WTC11 (cell line): ENCODE measurements at regions not wholly inside any gene's neighbourhood (a gene's known extent, or its start where the extent isn't known, plus 50 kb on each side); places are given as distances from the start of the nearest gene placed in this dataset.

ENCODE experiments used
- ATAC-seq: fragments of 200-7000 bp; cut with Tn5 transposase; 2 replicates; pipeline ENCODE4 v1.10.0; 2021; ENCODE audit warnings: mild to moderate bottlenecking, moderate library complexity
- CTCF ChIA-PET: fragments of 300-600 bp; sonication (Branson Sonifier 250); formaldehyde crosslinking; loops from one replicate; lab custom pipeline; 2021; ENCODE audit warnings: antibody characterized with exemption; lab: Charles Lee
- POLR2A ChIA-PET: fragments of 350-600 bp; sonication (Branson Sonifier 250); formaldehyde crosslinking; loops from one replicate; lab custom pipeline; 2021; ENCODE audit warnings: antibody characterized with exemption; lab: Charles Lee
- DNase-seq: peaks from one replicate; pipeline ENCODE4 v3.0.0; 2021; ENCODE audit warnings: low spot score
- H3K27ac Mint-ChIP-seq: 2 replicates; pipeline ENCODE4 v1.8.0; 2021; ENCODE audit warnings: mixed read lengths
- H3K27me3 Mint-ChIP-seq: 2 replicates; pipeline ENCODE4 v1.8.0; 2021; ENCODE audit warnings: low read depth, mild to moderate bottlenecking, moderate library complexity, mixed read lengths
- H3K36me3 Mint-ChIP-seq: 2 replicates; pipeline ENCODE4 v1.8.0; 2021; ENCODE audit warnings: mixed read lengths
- H3K4me1 Mint-ChIP-seq: 2 replicates; pipeline ENCODE4 v1.8.0; 2022; ENCODE audit warnings: mixed read lengths
- H3K4me3 Mint-ChIP-seq: 2 replicates; pipeline ENCODE4 v1.8.0; 2021; ENCODE audit warnings: mild to moderate bottlenecking, moderate library complexity, mixed read lengths
- H3K9me3 Mint-ChIP-seq: 2 replicates; pipeline ENCODE4 v1.8.0; 2021; ENCODE audit warnings: mixed read lengths
- ATF3 ChIP-seq: sonication (generic); formaldehyde crosslinking; conservative IDR thresholded peaks from 2 replicates; pipeline ENCODE4 v1.8.1; 2022; ENCODE audit warnings: mild to moderate bottlenecking, missing genetic modification reagents
- E2F5 ChIP-seq: sonication (generic); formaldehyde crosslinking; IDR thresholded peaks from 2 replicates; pipeline ENCODE4 v1.8.1; 2022; ENCODE audit warnings: mild to moderate bottlenecking, moderate library complexity, missing genetic modification reagents
- ELF4 ChIP-seq: sonication (generic); formaldehyde crosslinking; IDR thresholded peaks from 2 replicates; pipeline ENCODE4 v1.8.1; 2022; ENCODE audit warnings: low read depth, mild to moderate bottlenecking, moderate library complexity, missing genetic modification reagents
- FOXK1 ChIP-seq: sonication (generic); formaldehyde crosslinking; IDR thresholded peaks from 2 replicates; pipeline ENCODE4 v1.8.0; 2022; ENCODE audit warnings: mild to moderate bottlenecking, moderate library complexity, missing genetic modification reagents
- HMGA2 ChIP-seq: fragments of 250-450 bp; sonication (Bioruptor Pico); IDR thresholded peaks from 2 replicates; pipeline ENCODE4 v1.4.0; 2021; ENCODE audit warnings: mild to moderate bottlenecking, moderate library complexity
- MYBL2 ChIP-seq: sonication (generic); formaldehyde crosslinking; IDR thresholded peaks from 2 replicates; pipeline ENCODE4 v1.8.1; 2023; ENCODE audit warnings: mild to moderate bottlenecking, moderate library complexity, missing genetic modification reagents
- NFE2L1 ChIP-seq: sonication (generic); formaldehyde crosslinking; IDR thresholded peaks from 2 replicates; pipeline ENCODE4 v1.8.1; 2023; ENCODE audit warnings: missing genetic modification reagents
- NR1H2 ChIP-seq: sonication (generic); formaldehyde crosslinking; IDR thresholded peaks from 2 replicates; pipeline ENCODE4 v1.9.0; 2021; ENCODE audit warnings: mild to moderate bottlenecking, moderate library complexity, missing genetic modification reagents
- USF1 ChIP-seq: sonication (generic); formaldehyde crosslinking; IDR thresholded peaks from 2 replicates; pipeline ENCODE4 v1.8.0; 2022; ENCODE audit warnings: mild to moderate bottlenecking, missing genetic modification reagents
- ZNF281 ChIP-seq: sonication (generic); formaldehyde crosslinking; IDR thresholded peaks from 2 replicates; pipeline ENCODE4 v1.8.0; 2023; ENCODE audit warnings: mild to moderate bottlenecking, missing genetic modification reagents
- ZNF396 ChIP-seq: fragments of 250-450 bp; sonication (Bioruptor Pico); IDR thresholded peaks from 2 replicates; pipeline ENCODE4 v1.8.0; 2021; ENCODE audit warnings: mild to moderate bottlenecking, moderate library complexity, borderline replicate concordance
- TF ChIP-seq, protein P1 (sequence below): sonication (generic); formaldehyde crosslinking; conservative IDR thresholded peaks from 2 replicates; pipeline ENCODE4 v1.8.1; 2023; ENCODE audit warnings: mild to moderate bottlenecking, low read depth, missing genetic modification reagents, moderate library complexity
- TF ChIP-seq, protein P2 (sequence below): fragments of 250-450 bp; sonication (Bioruptor Pico); IDR thresholded peaks from 2 replicates; pipeline ENCODE4 v1.9.0; 2021; ENCODE audit warnings: mild to moderate bottlenecking
- TF ChIP-seq, protein P3 (sequence below): sonication (generic); formaldehyde crosslinking; IDR thresholded peaks from 2 replicates; pipeline ENCODE4 v1.8.0; 2023; ENCODE audit warnings: missing genetic modification reagents, mild to moderate bottlenecking, borderline replicate concordance
- TF ChIP-seq, protein P4 (sequence below): fragments of 250-450 bp; sonication (Bioruptor Pico); IDR thresholded peaks from 2 replicates; pipeline ENCODE4 v2.1.2; 2022; ENCODE audit warnings: mild to moderate bottlenecking, moderate library complexity
- TF ChIP-seq, protein P5 (sequence below): sonication (generic); formaldehyde crosslinking; IDR thresholded peaks from 2 replicates; pipeline ENCODE4 v1.8.0; 2022; ENCODE audit warnings: missing genetic modification reagents

DNA sequence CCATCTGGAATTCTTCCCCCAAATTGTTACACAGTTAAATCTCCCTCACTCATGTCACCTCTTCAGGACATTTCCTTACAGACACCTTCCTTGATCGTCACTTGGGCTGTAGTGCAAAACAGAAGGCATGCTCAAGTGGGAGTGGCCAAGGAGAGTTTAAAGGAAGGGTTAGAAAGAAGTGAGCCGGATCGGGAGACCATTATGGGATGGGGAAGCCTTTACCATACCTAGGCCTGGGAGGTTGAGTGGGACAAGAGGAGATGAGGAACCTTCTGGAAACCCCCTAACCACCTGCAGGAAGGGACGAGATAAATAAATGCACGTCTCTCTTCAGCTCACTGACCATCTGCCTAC, 102.7 kb downstream of the UCHL1 start:
- Mint-ChIP-seq H3K27me3 (peaks cover 86% of the 10 kb centered on the region), H3K4me1 (peaks cover 35% of the 10 kb centered on the region), H3K4me3 (peak overlapping the region; percentile 61), H3K27ac (no peak overlapping the region), H3K9me3 (peaks cover 4% of the 10 kb centered on the region), H3K36me3 (no peaks in the 10 kb centered on the region)
- DNase-seq (no peak), ATAC-seq (peak; percentile 4)
- CTCF ChIA-PET = interaction anchor here (0.6 to 2.2 kb wide), 22 partner anchors 9 to 694 kb away, joined by 3 to 29 read pairs (median 5); partner anchors contain the start of genes LIMCH1 and UCHL1
- TF ChIP-seq FOXK1 (no peak), ZNF281 (CRISPR knock-in tag) (no peak), MYBL2 (CRISPR knock-in tag) (no peak), USF1 (CRISPR knock-in tag) (no peak)
- TF ChIP-seq, protein P1, sequence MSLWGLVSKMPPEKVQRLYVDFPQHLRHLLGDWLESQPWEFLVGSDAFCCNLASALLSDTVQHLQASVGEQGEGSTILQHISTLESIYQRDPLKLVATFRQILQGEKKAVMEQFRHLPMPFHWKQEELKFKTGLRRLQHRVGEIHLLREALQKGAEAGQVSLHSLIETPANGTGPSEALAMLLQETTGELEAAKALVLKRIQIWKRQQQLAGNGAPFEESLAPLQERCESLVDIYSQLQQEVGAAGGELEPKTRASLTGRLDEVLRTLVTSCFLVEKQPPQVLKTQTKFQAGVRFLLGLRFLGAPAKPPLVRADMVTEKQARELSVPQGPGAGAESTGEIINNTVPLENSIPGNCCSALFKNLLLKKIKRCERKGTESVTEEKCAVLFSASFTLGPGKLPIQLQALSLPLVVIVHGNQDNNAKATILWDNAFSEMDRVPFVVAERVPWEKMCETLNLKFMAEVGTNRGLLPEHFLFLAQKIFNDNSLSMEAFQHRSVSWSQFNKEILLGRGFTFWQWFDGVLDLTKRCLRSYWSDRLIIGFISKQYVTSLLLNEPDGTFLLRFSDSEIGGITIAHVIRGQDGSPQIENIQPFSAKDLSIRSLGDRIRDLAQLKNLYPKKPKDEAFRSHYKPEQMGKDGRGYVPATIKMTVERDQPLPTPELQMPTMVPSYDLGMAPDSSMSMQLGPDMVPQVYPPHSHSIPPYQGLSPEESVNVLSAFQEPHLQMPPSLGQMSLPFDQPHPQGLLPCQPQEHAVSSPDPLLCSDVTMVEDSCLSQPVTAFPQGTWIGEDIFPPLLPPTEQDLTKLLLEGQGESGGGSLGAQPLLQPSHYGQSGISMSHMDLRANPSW = no peak
- TF ChIP-seq, protein P2, sequence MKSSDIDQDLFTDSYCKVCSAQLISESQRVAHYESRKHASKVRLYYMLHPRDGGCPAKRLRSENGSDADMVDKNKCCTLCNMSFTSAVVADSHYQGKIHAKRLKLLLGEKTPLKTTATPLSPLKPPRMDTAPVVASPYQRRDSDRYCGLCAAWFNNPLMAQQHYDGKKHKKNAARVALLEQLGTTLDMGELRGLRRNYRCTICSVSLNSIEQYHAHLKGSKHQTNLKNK (CRISPR knock-in tag) = no peak
- TF ChIP-seq, protein P3, sequence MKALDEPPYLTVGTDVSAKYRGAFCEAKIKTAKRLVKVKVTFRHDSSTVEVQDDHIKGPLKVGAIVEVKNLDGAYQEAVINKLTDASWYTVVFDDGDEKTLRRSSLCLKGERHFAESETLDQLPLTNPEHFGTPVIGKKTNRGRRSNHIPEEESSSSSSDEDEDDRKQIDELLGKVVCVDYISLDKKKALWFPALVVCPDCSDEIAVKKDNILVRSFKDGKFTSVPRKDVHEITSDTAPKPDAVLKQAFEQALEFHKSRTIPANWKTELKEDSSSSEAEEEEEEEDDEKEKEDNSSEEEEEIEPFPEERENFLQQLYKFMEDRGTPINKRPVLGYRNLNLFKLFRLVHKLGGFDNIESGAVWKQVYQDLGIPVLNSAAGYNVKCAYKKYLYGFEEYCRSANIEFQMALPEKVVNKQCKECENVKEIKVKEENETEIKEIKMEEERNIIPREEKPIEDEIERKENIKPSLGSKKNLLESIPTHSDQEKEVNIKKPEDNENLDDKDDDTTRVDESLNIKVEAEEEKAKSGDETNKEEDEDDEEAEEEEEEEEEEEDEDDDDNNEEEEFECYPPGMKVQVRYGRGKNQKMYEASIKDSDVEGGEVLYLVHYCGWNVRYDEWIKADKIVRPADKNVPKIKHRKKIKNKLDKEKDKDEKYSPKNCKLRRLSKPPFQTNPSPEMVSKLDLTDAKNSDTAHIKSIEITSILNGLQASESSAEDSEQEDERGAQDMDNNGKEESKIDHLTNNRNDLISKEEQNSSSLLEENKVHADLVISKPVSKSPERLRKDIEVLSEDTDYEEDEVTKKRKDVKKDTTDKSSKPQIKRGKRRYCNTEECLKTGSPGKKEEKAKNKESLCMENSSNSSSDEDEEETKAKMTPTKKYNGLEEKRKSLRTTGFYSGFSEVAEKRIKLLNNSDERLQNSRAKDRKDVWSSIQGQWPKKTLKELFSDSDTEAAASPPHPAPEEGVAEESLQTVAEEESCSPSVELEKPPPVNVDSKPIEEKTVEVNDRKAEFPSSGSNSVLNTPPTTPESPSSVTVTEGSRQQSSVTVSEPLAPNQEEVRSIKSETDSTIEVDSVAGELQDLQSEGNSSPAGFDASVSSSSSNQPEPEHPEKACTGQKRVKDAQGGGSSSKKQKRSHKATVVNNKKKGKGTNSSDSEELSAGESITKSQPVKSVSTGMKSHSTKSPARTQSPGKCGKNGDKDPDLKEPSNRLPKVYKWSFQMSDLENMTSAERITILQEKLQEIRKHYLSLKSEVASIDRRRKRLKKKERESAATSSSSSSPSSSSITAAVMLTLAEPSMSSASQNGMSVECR (CRISPR knock-in tag) = no peak
- TF ChIP-seq, protein P4, sequence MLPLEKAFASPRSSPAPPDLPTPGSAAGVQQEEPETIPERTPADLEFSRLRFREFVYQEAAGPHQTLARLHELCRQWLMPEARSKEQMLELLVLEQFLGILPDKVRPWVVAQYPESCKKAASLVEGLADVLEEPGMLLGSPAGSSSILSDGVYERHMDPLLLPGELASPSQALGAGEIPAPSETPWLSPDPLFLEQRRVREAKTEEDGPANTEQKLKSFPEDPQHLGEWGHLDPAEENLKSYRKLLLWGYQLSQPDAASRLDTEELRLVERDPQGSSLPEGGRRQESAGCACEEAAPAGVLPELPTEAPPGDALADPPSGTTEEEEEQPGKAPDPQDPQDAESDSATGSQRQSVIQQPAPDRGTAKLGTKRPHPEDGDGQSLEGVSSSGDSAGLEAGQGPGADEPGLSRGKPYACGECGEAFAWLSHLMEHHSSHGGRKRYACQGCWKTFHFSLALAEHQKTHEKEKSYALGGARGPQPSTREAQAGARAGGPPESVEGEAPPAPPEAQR (CRISPR knock-in tag) = no peak
- POLR2A ChIA-PET = no interaction called here

- ChIA-PET CTCF (interaction anchor here (1.0 to 2.2 kb wide), 9 partner anchors 15 to 302 kb away, joined by 3 to 29 read pairs (median 6); partner anchors contain the start of gene LIMCH1), POLR2A (no interaction called here)
- H3K27ac Mint-ChIP-seq = no peak overlapping the region
- H3K27me3 Mint-ChIP-seq = peaks cover 86% of the 10 kb centered on the region
- H3K36me3 Mint-ChIP-seq = no peaks in the 10 kb centered on the region
- H3K4me3 Mint-ChIP-seq = peak overlapping the region; percentile 61
- H3K9me3 Mint-ChIP-seq = no peaks in the 10 kb centered on the region; the same call in 1 of the 2 replicates
- H3K4me1 Mint-ChIP-seq = peaks cover 35% of the 10 kb centered on the region
- ATAC-seq = no peak
- no peak for DNase-seq
- TF ChIP-seq HMGA2 = no peak
- no peak for TF ChIP-seq NR1H2 (CRISPR knock-in tag)
- no peak for TF ChIP-seq NFE2L1 (CRISPR knock-in tag)
- no peak for TF ChIP-seq E2F5 (CRISPR knock-in tag)
- TF ChIP-seq, protein P5, sequence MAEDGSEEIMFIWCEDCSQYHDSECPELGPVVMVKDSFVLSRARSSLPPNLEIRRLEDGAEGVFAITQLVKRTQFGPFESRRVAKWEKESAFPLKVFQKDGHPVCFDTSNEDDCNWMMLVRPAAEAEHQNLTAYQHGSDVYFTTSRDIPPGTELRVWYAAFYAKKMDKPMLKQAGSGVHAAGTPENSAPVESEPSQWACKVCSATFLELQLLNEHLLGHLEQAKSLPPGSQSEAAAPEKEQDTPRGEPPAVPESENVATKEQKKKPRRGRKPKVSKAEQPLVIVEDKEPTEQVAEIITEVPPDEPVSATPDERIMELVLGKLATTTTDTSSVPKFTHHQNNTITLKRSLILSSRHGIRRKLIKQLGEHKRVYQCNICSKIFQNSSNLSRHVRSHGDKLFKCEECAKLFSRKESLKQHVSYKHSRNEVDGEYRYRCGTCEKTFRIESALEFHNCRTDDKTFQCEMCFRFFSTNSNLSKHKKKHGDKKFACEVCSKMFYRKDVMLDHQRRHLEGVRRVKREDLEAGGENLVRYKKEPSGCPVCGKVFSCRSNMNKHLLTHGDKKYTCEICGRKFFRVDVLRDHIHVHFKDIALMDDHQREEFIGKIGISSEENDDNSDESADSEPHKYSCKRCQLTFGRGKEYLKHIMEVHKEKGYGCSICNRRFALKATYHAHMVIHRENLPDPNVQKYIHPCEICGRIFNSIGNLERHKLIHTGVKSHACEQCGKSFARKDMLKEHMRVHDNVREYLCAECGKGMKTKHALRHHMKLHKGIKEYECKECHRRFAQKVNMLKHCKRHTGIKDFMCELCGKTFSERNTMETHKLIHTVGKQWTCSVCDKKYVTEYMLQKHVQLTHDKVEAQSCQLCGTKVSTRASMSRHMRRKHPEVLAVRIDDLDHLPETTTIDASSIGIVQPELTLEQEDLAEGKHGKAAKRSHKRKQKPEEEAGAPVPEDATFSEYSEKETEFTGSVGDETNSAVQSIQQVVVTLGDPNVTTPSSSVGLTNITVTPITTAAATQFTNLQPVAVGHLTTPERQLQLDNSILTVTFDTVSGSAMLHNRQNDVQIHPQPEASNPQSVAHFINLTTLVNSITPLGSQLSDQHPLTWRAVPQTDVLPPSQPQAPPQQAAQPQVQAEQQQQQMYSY (CRISPR knock-in tag) = no peak
- no peak for TF ChIP-seq ATF3 (CRISPR knock-in tag)
- TF ChIP-seq ZNF396 (CRISPR knock-in tag) = no peak
- TF ChIP-seq ELF4 (CRISPR knock-in tag) = no peak
Observed at GRCh38 chr4:41359836-41360213, 103.1 kb downstream of the UCHL1 start.
